ENCODE measurements at regions not wholly inside any gene's neighbourhood (a gene's known extent, or its start where the extent isn't known, plus 50 kb on each side); places are given as distances from the start of the nearest gene placed in this dataset.

DNA sequence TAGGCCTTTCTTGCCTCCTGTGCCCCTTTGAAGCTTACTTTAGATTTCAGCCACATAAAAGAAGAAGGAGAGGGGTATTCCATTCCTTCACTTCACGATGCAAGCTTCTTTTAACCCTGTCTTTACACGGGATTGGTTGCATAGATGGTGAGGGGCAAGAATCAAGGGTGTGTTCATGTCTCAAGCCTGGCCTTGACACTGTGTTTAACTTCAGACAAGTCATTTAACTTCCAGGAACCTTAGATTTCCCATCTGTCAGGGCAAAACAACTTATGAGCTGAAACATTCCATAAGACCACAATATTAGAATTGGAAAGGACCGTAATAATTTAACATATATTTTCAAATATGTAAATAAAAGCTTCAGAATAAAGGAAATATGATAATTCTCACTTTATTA, 344.5 kb downstream of the MFSD1 start:
- Mint-ChIP-seq H3K36me3 (ENCODE audit: insufficient read depth, unreplicated experiment) (no peaks in the 10 kb centered on the region), H3K27ac (ENCODE audit: unreplicated experiment) (no peak overlapping the region), H3K27me3 (ENCODE audit: insufficient read depth, unreplicated experiment) (peaks cover 4% of the 10 kb centered on the region), H3K9me3 (ENCODE audit: unreplicated experiment) (no peaks in the 10 kb centered on the region), H3K4me1 (ENCODE audit: low read depth, unreplicated experiment) (no peaks in the 10 kb centered on the region), H3K4me3 (ENCODE audit: unreplicated experiment) (no peak overlapping the region)
- Histone ChIP-seq H3K9me3 (no peaks in the 10 kb centered on the region), H3K4me3 (ENCODE audit: low read depth, low read length) (no peak overlapping the region), H3K36me3 (ENCODE audit: control insufficient read depth, insufficient read depth, low read length) (no peaks in the 10 kb centered on the region), H3K4me1 (no peaks in the 10 kb centered on the region), H3K27me3 (replicated peaks; ENCODE audit: control insufficient read depth, insufficient read depth, low read length) (no peaks in the 10 kb centered on the region)
- ChIA-PET POLR2A (no interaction called here), CTCF (interaction anchor here (0.6 kb wide), 1 partner anchor 154 kb away, joined by 4 read pairs; no protein-coding TSS in a partner anchor)
- intact Hi-C loops (cut with micrococcal nuclease; ENCODE audit: unreplicated experiment), result no loop called here
- BruUV-seq (replicated peaks), result no TSS peak
- TF ChIP-seq, protein P1, sequence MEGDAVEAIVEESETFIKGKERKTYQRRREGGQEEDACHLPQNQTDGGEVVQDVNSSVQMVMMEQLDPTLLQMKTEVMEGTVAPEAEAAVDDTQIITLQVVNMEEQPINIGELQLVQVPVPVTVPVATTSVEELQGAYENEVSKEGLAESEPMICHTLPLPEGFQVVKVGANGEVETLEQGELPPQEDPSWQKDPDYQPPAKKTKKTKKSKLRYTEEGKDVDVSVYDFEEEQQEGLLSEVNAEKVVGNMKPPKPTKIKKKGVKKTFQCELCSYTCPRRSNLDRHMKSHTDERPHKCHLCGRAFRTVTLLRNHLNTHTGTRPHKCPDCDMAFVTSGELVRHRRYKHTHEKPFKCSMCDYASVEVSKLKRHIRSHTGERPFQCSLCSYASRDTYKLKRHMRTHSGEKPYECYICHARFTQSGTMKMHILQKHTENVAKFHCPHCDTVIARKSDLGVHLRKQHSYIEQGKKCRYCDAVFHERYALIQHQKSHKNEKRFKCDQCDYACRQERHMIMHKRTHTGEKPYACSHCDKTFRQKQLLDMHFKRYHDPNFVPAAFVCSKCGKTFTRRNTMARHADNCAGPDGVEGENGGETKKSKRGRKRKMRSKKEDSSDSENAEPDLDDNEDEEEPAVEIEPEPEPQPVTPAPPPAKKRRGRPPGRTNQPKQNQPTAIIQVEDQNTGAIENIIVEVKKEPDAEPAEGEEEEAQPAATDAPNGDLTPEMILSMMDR (IDR thresholded peaks at IDR 0.05; ENCODE audit: insufficient read depth in 1 of 2, low read depth in 1 of 2, low read length in 1 of 2, severe bottlenecking in 1 of 2, unreplicated experiment in 1 of 2), result no peak
- DNase-seq, result no peak

DNA sequence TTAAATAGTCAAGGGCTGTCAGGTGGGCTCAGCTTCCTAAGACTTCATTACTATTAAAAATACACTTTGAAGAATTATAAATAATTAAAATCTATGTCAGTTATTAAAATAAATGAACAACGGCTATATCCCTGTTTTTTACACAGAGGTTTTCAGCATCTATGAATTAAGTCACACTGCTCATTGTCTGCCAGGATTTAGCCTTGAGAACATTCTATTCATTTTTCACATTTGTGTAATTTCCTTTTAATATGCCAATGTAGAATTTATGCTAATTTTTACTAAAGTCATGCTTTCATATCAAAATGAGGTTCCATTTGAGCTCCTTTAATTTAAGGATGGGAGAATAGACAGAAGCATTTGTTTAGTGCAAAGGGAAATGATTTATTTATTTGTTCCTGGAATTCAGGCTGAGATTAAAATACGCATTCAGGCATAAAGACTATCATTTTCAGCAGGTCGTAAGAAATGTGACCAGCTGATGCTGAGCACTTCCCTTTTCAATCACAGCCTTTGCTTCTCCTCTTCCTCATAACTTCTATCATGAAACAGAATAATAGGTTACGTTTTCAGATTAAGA, 345.1 kb downstream of the MFSD1 start:
- Histone ChIP-seq H3K4me3 (ENCODE audit: low read depth, low read length) (no peak overlapping the region), H3K36me3 (ENCODE audit: control insufficient read depth, insufficient read depth, low read length) (no peaks in the 10 kb centered on the region), H3K27me3 (replicated peaks; ENCODE audit: control insufficient read depth, insufficient read depth, low read length) (no peaks in the 10 kb centered on the region), H3K4me1 (no peaks in the 10 kb centered on the region), H3K9me3 (no peaks in the 10 kb centered on the region)
- Mint-ChIP-seq H3K4me3 (ENCODE audit: unreplicated experiment) (no peak overlapping the region), H3K4me1 (ENCODE audit: low read depth, unreplicated experiment) (no peaks in the 10 kb centered on the region), H3K27ac (ENCODE audit: unreplicated experiment) (no peak overlapping the region), H3K27me3 (ENCODE audit: insufficient read depth, unreplicated experiment) (peaks cover 4% of the 10 kb centered on the region), H3K9me3 (ENCODE audit: unreplicated experiment) (no peaks in the 10 kb centered on the region), H3K36me3 (ENCODE audit: insufficient read depth, unreplicated experiment) (no peaks in the 10 kb centered on the region)
- intact Hi-C loops (cut with micrococcal nuclease; ENCODE audit: unreplicated experiment), result no loop called here
- no peak for DNase-seq
- TF ChIP-seq, protein P1 (IDR thresholded peaks at IDR 0.05; ENCODE audit: insufficient read depth in 1 of 2, low read depth in 1 of 2, low read length in 1 of 2, severe bottlenecking in 1 of 2, unreplicated experiment in 1 of 2), result no peak
- BruUV-seq (replicated peaks), result no TSS peak
- POLR2A ChIA-PET, result no interaction called here
- CTCF ChIA-PET, result interaction anchor here (0.6 kb wide), 1 partner anchor 153 kb away, joined by 4 read pairs; no protein-coding TSS in a partner anchor

DNA sequence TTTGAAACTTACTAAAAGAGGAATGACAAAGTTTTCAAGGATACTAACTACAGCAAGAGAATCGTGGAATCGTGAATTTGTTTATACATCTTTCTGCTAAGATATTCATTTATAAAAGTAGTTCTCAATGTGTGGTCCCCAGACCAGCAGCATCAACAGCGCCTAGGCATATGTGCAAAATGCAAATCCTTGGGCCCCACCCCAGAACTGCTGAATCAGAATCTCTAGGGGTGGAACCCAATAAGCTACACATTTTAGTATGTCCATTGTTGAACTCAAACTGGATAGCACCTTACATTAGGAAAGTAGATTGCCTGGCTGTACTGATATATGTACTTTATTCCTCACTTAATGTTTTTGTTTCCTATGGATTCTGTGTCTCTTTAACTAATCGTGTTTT, 346.0 kb downstream of the MFSD1 start:
- DNase-seq, result no peak
- Mint-ChIP-seq H3K36me3 (ENCODE audit: insufficient read depth, unreplicated experiment) (no peaks in the 10 kb centered on the region), H3K4me3 (ENCODE audit: unreplicated experiment) (no peak overlapping the region), H3K4me1 (ENCODE audit: low read depth, unreplicated experiment) (no peaks in the 10 kb centered on the region), H3K9me3 (ENCODE audit: unreplicated experiment) (no peaks in the 10 kb centered on the region), H3K27ac (ENCODE audit: unreplicated experiment) (no peak overlapping the region), H3K27me3 (ENCODE audit: insufficient read depth, unreplicated experiment) (peaks cover 4% of the 10 kb centered on the region)
- no peaks in the 10 kb centered on the region for H3K9me3 ChIP-seq
- H3K4me1 ChIP-seq, result no peaks in the 10 kb centered on the region
- H3K36me3 ChIP-seq (ENCODE audit: control insufficient read depth, insufficient read depth, low read length), result no peaks in the 10 kb centered on the region
- ChIA-PET POLR2A (no interaction called here), CTCF (no interaction called here)
- intact Hi-C loops (cut with micrococcal nuclease; ENCODE audit: unreplicated experiment), result no loop called here
- BruUV-seq (replicated peaks), result no TSS peak
- no peaks in the 10 kb centered on the region for H3K27me3 ChIP-seq (replicated peaks; ENCODE audit: control insufficient read depth, insufficient read depth, low read length)
- H3K4me3 ChIP-seq (ENCODE audit: low read depth, low read length), result no peak overlapping the region
- TF ChIP-seq, protein P1 (IDR thresholded peaks at IDR 0.05; ENCODE audit: insufficient read depth in 1 of 2, low read depth in 1 of 2, low read length in 1 of 2, severe bottlenecking in 1 of 2, unreplicated experiment in 1 of 2), result no peak
